HepG2 (cell line): ENCODE measurements at regions not wholly inside any gene's neighbourhood (a gene's known extent, or its start where the extent isn't known, plus 50 kb on each side); places are given as distances from the start of the nearest gene placed in this dataset.

Source experiments
- ATAC-seq: fragments of 200-7000 bp; cut with Tn5 transposase; 3 replicates; pipeline ENCODE4 v1.9.1; 2020; ENCODE audit warnings: mild to moderate bottlenecking, moderate library complexity
- BruUV-seq: library from RNA; stranded (reverse); fragments of 400-500 nt; replicated peaks from 2 replicates; lab custom pipeline; 2021; lab: Mats Ljungman, UMichigan
- CTCF ChIA-PET: fragments of 300-600 bp; formaldehyde crosslinking; extraction: SDS; loops from one replicate; lab custom pipeline; 2021; ENCODE audit warnings: low total read pairs, inconsistent platforms, low intra/inter-chr PET ratio; lab: Yijun Ruan, JAX
- POLR2A ChIA-PET: fragments of 350-600 bp; sonication (Branson Sonifier 250); formaldehyde crosslinking; loops from one replicate; lab custom pipeline; 2020; ENCODE audit warnings: antibody characterized with exemption, inconsistent platforms; lab: Yijun Ruan, JAX
- DNase-seq: peaks from one replicate; pipeline ENCODE4 v3.0.0-alpha.2; 2015; ENCODE audit warnings: low spot score
- FAIRE-seq: peaks from 3 replicates; lab custom pipeline; 2011; peaks lifted over from hg19 to GRCh38; lab: Jason Lieb, UNC
- H2AFZ ChIP-seq: one replicate; pipeline ENCODE4 v1.6.1; 2011; ENCODE audit warnings: low read length, inconsistent platforms
- H3K27ac ChIP-seq: fragments of 300-600 bp; 3 replicates; pipeline ENCODE4 v1.8.0; 2011; ENCODE audit warnings: mixed run types, mild to moderate bottlenecking, mixed read lengths, low read length, inconsistent platforms; ENCODE audit not compliant: insufficient read depth; ENCODE audit errors: extremely low read length
- H3K27me3 ChIP-seq, 2 experiments: fragments of 200-600 bp in 1 of 2; 2 replicates in 1 of 2; 3 replicates in 1 of 2; pipeline versions ENCODE4 v1.6.0 to v1.8.0; 2011; ENCODE audit warnings: low read length in 2 of 2, mild to moderate bottlenecking in 2 of 2, moderate library complexity in 2 of 2, inconsistent platforms in 1 of 2; ENCODE audit not compliant: insufficient read depth in 2 of 2, control insufficient read depth in 1 of 2
- H3K36me3 ChIP-seq, 2 experiments: fragments of 200-600 bp in 1 of 2; replicated peaks in 1 of 2; 2 replicates in 1 of 2; 3 replicates in 1 of 2; pipeline versions ENCODE4 v1.5.1 to v1.8.0; 2011; ENCODE audit warnings: low read length in 2 of 2, inconsistent platforms in 1 of 2; ENCODE audit not compliant: insufficient read depth in 2 of 2, control insufficient read depth in 1 of 2
- H3K4me1 ChIP-seq: 2 replicates; pipeline ENCODE4 v1.5.1; 2012; ENCODE audit warnings: low read length, inconsistent platforms; ENCODE audit not compliant: insufficient read depth
- H3K4me2 ChIP-seq: 2 replicates; pipeline ENCODE4 v1.6.0; 2011; ENCODE audit warnings: low read depth, low read length, inconsistent platforms
- H3K4me3 ChIP-seq, 3 experiments: fragments of 200-600 bp in 1 of 3; sonication (generic), shearing (Covaris generic) in 1 of 3; replicated peaks in 1 of 3; 2 replicates each; pipeline ENCODE4 v1.5.1; 2011 to 2016; ENCODE audit warnings: low read length in 3 of 3, inconsistent platforms in 2 of 3, low read depth in 2 of 3, mild to moderate bottlenecking in 2 of 3, control low read depth in 1 of 3, mixed read lengths in 1 of 3; ENCODE audit not compliant: insufficient read depth in 1 of 3
- H3K79me2 ChIP-seq: one replicate; pipeline ENCODE4 v1.6.1; 2011; ENCODE audit warnings: low read length, inconsistent platforms; ENCODE audit not compliant: insufficient read depth
- H3K9ac ChIP-seq: 2 replicates; pipeline ENCODE4 v1.6.0; 2011; ENCODE audit warnings: mild to moderate bottlenecking, low read depth, low read length, inconsistent platforms; ENCODE audit not compliant: insufficient read depth
- H3K9me3 ChIP-seq: 2 replicates; pipeline ENCODE4 v1.5.1; 2012; ENCODE audit warnings: mild to moderate bottlenecking, low read length
- H4K20me1 ChIP-seq: 2 replicates; pipeline ENCODE4 v1.6.0; 2011; ENCODE audit warnings: inconsistent platforms, mild to moderate bottlenecking, low read length, moderate library complexity; ENCODE audit not compliant: insufficient read depth
- CHD2 ChIP-seq: IDR thresholded peaks from 2 replicates; pipeline ENCODE4 v1.6.1; 2011; ENCODE audit warnings: low read depth, low read length, improper control_type of control experiment
- NFE2 ChIP-seq: sonication (generic); formaldehyde crosslinking; IDR thresholded peaks from 2 replicates; pipeline ENCODE4 v1.4.0; 2020; ENCODE audit warnings: missing genetic modification reagents
- ZNF841 ChIP-seq: sonication (generic); formaldehyde crosslinking; IDR thresholded peaks from 2 replicates; pipeline ENCODE4 v1.8.1; 2023; ENCODE audit warnings: missing genetic modification reagents, borderline replicate concordance
- whole genome bisulfite sequencing: methylation state at CpG from one replicate; pipeline ENCODE4 v1.1.6; 2017; ENCODE audit warnings: low lambda C conversion rate; 5-methylcytosine and 5-hydroxymethylcytosine counted together
- in situ Hi-C: cut with HindIII; loops from 2 replicates; pipeline ENCODE4 v1.10.0; 2017; ENCODE audit warnings: low pct_unique_long_range_greater_than_20kb; ENCODE audit not compliant: extremely low pct_ligation_motif_present
- intact Hi-C: fragments of 100-400 bp; cut with micrococcal nuclease; formaldehyde crosslinking; loops from one replicate; pipeline ENCODE4 v1.10.0; 2022; ENCODE audit not compliant: unreplicated experiment
- TF ChIP-seq, protein P1 (sequence below): sonication (generic); formaldehyde crosslinking; IDR thresholded peaks from 2 replicates; pipeline ENCODE4 v1.4.0; 2020; ENCODE audit warnings: missing genetic modification reagents, borderline replicate concordance
- TF ChIP-seq, protein P2 (sequence below): sonication (generic); formaldehyde crosslinking; IDR thresholded peaks from 2 replicates; pipeline ENCODE4 v1.5.0; 2020; ENCODE audit warnings: mild to moderate bottlenecking, missing genetic modification reagents, borderline replicate concordance
- TF ChIP-seq, protein P3 (sequence below): sonication (generic); formaldehyde crosslinking; IDR thresholded peaks from 2 replicates; pipeline ENCODE4 v1.9.0; 2021; ENCODE audit warnings: missing genetic modification reagents, mild to moderate bottlenecking, borderline replicate concordance

DNA sequence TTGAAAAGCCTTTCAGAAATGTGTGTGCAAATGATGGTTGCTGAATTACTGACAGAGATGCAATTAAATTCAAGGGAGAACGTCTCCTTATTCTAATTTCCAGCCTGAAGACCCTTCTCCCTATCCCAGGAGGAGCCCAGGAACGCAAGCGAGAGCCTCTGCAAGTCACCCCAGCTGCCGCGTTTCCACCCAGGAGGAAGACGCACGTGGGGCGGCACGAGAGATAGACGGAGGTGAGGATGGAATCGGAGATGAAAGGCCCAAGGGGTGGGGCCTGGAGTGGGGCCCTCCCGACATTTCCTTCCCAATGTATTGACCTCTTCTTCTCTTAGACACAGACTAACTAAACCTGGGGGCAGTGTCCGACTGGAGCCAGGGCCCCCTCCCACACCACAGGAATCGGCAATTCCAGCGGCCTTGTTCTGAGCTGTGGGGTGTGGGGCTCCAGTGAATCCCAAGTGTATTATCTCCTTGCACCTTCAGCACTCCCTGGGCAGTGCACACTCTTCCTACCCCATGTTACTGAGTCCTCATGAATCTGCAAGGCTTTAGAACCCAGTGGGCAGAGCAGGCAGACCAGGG is 322.5 kb downstream of the AJAP1 start (continued):
- TF ChIP-seq, protein P1, sequence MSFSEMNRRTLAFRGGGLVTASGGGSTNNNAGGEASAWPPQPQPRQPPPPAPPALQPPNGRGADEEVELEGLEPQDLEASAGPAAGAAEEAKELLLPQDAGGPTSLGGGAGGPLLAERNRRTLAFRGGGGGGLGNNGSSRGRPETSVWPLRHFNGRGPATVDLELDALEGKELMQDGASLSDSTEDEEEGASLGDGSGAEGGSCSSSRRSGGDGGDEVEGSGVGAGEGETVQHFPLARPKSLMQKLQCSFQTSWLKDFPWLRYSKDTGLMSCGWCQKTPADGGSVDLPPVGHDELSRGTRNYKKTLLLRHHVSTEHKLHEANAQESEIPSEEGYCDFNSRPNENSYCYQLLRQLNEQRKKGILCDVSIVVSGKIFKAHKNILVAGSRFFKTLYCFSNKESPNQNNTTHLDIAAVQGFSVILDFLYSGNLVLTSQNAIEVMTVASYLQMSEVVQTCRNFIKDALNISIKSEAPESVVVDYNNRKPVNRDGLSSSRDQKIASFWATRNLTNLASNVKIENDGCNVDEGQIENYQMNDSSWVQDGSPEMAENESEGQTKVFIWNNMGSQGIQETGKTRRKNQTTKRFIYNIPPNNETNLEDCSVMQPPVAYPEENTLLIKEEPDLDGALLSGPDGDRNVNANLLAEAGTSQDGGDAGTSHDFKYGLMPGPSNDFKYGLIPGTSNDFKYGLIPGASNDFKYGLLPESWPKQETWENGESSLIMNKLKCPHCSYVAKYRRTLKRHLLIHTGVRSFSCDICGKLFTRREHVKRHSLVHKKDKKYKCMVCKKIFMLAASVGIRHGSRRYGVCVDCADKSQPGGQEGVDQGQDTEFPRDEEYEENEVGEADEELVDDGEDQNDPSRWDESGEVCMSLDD, result no peak
- TF ChIP-seq NFE2 (CRISPR knock-in tag) (no peak), CHD2 (no peak), ZNF841 (CRISPR knock-in tag) (no peak)

DNA sequence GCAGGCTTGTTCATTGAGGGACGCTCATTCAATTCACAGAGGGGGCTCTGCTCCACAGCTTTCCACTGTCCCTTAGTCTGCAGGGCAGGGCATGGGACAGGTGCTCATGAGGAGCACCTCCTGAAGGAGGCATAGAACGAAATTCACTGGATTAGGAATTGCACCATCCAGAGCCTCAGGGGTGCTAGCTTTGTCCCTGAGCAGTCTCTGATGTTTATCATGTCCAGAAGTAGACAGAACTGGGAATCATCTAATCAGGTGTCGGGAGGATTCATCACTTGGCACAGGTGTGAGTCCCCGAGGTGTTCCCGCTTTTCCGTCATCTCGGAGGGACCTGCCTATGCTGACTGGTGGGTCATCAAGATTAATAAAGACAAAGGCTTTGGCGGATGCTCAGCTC is 321.4 kb downstream of the AJAP1 start:
- no peak overlapping the region for H3K9ac ChIP-seq
- CTCF ChIA-PET, result no interaction called here
- no peak overlapping the region for H3K4me3 ChIP-seq
- BruUV-seq, result no TSS peak
- TF ChIP-seq, protein P2, sequence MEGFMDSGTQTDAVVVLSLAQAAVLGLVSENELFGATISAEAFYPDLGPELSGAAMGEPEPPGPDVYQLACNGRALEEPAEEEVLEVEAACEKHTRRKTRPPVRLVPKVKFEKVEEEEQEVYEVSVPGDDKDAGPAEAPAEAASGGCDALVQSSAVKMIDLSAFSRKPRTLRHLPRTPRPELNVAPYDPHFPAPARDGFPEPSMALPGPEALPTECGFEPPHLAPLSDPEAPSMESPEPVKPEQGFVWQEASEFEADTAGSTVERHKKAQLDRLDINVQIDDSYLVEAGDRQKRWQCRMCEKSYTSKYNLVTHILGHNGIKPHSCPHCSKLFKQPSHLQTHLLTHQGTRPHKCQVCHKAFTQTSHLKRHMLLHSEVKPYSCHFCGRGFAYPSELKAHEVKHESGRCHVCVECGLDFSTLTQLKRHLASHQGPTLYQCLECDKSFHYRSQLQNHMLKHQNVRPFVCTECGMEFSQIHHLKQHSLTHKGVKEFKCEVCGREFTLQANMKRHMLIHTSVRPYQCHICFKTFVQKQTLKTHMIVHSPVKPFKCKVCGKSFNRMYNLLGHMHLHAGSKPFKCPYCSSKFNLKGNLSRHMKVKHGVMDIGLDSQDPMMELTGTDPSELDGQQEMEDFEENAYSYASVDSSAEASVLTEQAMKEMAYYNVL (CRISPR knock-in tag), result no peak
- TF ChIP-seq, protein P3, sequence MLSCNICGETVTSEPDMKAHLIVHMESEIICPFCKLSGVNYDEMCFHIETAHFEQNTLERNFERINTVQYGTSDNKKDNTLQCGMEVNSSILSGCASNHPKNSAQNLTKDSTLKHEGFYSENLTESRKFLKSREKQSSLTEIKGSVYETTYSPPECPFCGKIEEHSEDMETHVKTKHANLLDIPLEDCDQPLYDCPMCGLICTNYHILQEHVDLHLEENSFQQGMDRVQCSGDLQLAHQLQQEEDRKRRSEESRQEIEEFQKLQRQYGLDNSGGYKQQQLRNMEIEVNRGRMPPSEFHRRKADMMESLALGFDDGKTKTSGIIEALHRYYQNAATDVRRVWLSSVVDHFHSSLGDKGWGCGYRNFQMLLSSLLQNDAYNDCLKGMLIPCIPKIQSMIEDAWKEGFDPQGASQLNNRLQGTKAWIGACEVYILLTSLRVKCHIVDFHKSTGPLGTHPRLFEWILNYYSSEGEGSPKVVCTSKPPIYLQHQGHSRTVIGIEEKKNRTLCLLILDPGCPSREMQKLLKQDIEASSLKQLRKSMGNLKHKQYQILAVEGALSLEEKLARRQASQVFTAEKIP (CRISPR knock-in tag), result no peak
- TF ChIP-seq, all 625 proteins: peak for 0
- in situ Hi-C loops (no loop called here), intact Hi-C loops (no loop called here)
- no peak overlapping the region for H3K27ac ChIP-seq
- H3K36me3 ChIP-seq, result no peaks in the 10 kb centered on the region
- FAIRE-seq (no peak), DNase-seq (no peak), ATAC-seq (no peak)
- no peaks in the 10 kb centered on the region for H4K20me1 ChIP-seq
- H2AFZ ChIP-seq, result no peak overlapping the region
- H3K9me3 ChIP-seq, result no peaks in the 10 kb centered on the region; the same call in 1 of the 2 replicates
- POLR2A ChIA-PET, result no interaction called here
- peaks cover 0 to 15% of the 10 kb centered on the region in 2 experiments; a peak in 2 of 5 replicates for H3K27me3 ChIP-seq
- H3K4me2 ChIP-seq, result no peak overlapping the region
- WGBS, result 59% methylated on average over 7 of the region's 8 CpGs
- no peaks in the 10 kb centered on the region for H3K4me1 ChIP-seq
- H3K79me2 ChIP-seq, result no peaks in the 10 kb centered on the region
